ENCODE measurements at regions not wholly inside any gene's neighbourhood (a gene's known extent, or its start where the extent isn't known, plus 50 kb on each side); places are given as distances from the start of the nearest gene placed in this dataset.

- H3K27ac Mint-ChIP-seq = no peak overlapping the region
- TF ChIP-seq CTCF (conservative IDR thresholded peaks at IDR 0.05) = no peak
- H3K27me3 Mint-ChIP-seq (ENCODE audit: low read depth) = no peaks in the 10 kb centered on the region
- no peaks in the 10 kb centered on the region for H3K4me1 Mint-ChIP-seq
- H3K14ac ChIP-seq (ENCODE audit: insufficient read depth, low read length) = no peak overlapping the region
- no CpG with 5 or more reads among the region's 2 CpGs for WGBS (ENCODE audit: extremely low coverage, insufficient read length, low lambda C conversion rate)
- no peak overlapping the region for H2AK5ac ChIP-seq (ENCODE audit: insufficient read length, low read length)
- no peaks in the 10 kb centered on the region for H3K9me3 ChIP-seq (ENCODE audit: control insufficient read depth, low read depth, low read length)
- H4K91ac ChIP-seq (ENCODE audit: insufficient read length, low read depth, low read length) = no peak overlapping the region
- no peak overlapping the region for H2BK15ac ChIP-seq (ENCODE audit: low read depth, low read length)
- H3K4me2 ChIP-seq (ENCODE audit: insufficient read depth, insufficient read length, low read length) = no peak overlapping the region
- no peak overlapping the region for H2BK20ac ChIP-seq (ENCODE audit: low read depth, low read length, poor library complexity, severe bottlenecking)
- H3K36me3 Mint-ChIP-seq (ENCODE audit: insufficient read depth in 1 of 3, low read depth in 3 of 3) = peaks cover 0 to 2% (median 0%) of the 10 kb centered on the region in 3 experiments; a peak in 1 of 7 replicates
- H3T11ph ChIP-seq (ENCODE audit: low read length) = no peak overlapping the region
- no peak for DNase-seq
- H3K18ac ChIP-seq (ENCODE audit: insufficient read length, low read depth, low read length) = no peak overlapping the region
- no peaks in the 10 kb centered on the region for H3K27me3 ChIP-seq (ENCODE audit: insufficient read depth, low read length)
- no peak overlapping the region for H2AFZ ChIP-seq (ENCODE audit: low read length)
- peaks cover 0 to 9% of the 10 kb centered on the region in 2 experiments; a peak in 2 of 5 replicates for H3K9me3 Mint-ChIP-seq
- H3K79me2 ChIP-seq (ENCODE audit: insufficient read depth, low read length) = no peaks in the 10 kb centered on the region
- no peak overlapping the region for H2BK5ac ChIP-seq (ENCODE audit: insufficient read length, low read length)
- H3K23me2 ChIP-seq (ENCODE audit: insufficient read length, low read depth, low read length, poor library complexity, severe bottlenecking) = no peaks in the 10 kb centered on the region
- no peak overlapping the region for H3K9ac ChIP-seq (ENCODE audit: extremely low read depth, insufficient read length, low read length)
- H4K8ac ChIP-seq (replicated peaks; ENCODE audit: insufficient read length, low read depth, low read length) = no peak overlapping the region
- no peak overlapping the region for H3K23ac ChIP-seq (ENCODE audit: insufficient read length, low read depth, low read length)
- H2BK120ac ChIP-seq (ENCODE audit: low read depth, low read length, poor library complexity, severe bottlenecking) = no peak overlapping the region
- H3K4me3 Mint-ChIP-seq = no peak overlapping the region
- no peak overlapping the region for H2BK12ac ChIP-seq (ENCODE audit: insufficient read length, low read depth, low read length)
- H3K27ac ChIP-seq (ENCODE audit: insufficient read length, low read depth, low read length) = no peak overlapping the region
- H3K79me1 ChIP-seq (ENCODE audit: insufficient read depth, low read depth, low read length, poor library complexity, severe bottlenecking) = no peaks in the 10 kb centered on the region
- H3K56ac ChIP-seq (ENCODE audit: insufficient read length, low read depth, low read length) = no peak overlapping the region
- no peak overlapping the region for H3K4ac ChIP-seq (ENCODE audit: low read depth, low read length)
- H4K20me1 ChIP-seq (ENCODE audit: control insufficient read depth, insufficient read depth, insufficient read length) = no peaks in the 10 kb centered on the region
- H4K5ac ChIP-seq (ENCODE audit: insufficient read length, low read depth, low read length) = no peak overlapping the region
- H3K4me1 ChIP-seq (ENCODE audit: insufficient read depth, low read length) = no peaks in the 10 kb centered on the region
These were observed 183.2 kb upstream of the CD180 start for GRCh38 chr5:67379753-67380152.
